GM18499 (cell line): ENCODE measurements at regions not wholly inside any gene's neighbourhood (a gene's known extent, or its start where the extent isn't known, plus 50 kb on each side); places are given as distances from the start of the nearest gene placed in this dataset.

Experiments
- ATAC-seq: cut with Tn5 transposase; IDR thresholded peaks from one replicate; pipeline ENCODE4 v1.9.1; 2021; ENCODE audit warnings: moderate number of reproducible peaks; ENCODE audit not compliant: insufficient read depth, unreplicated experiment

GRCh38 chr11:23520226-23520960 is 660.1 kb upstream of the CCDC179 start:
- ATAC-seq = no peak

GRCh38 chr11:23536907-23537306 is 676.6 kb upstream of the CCDC179 start:
- no peak for ATAC-seq

- ATAC-seq = no peak
Observed at GRCh38 chr11:23539556-23539955, 679.3 kb upstream of the CCDC179 start.

- ATAC-seq = peak; percentile 80
Observed at GRCh38 chr11:23540101-23540561, 679.9 kb upstream of the CCDC179 start.

GRCh38 chr11:23542189-23542588 is 681.9 kb upstream of the CCDC179 start:
- ATAC-seq = no peak

- no peak for ATAC-seq
Observed at GRCh38 chr11:23542816-23543215, 682.5 kb upstream of the CCDC179 start.

GRCh38 chr11:23543651-23544222 is 683.5 kb upstream of the CCDC179 start:
- no peak for ATAC-seq

GRCh38 chr11:23551706-23552105 is 691.4 kb upstream of the CCDC179 start:
- ATAC-seq = no peak

- no peak for ATAC-seq
Observed at GRCh38 chr11:23554002-23554401, 693.7 kb upstream of the CCDC179 start.

GRCh38 chr11:23555085-23555484 is 694.8 kb upstream of the CCDC179 start:
- no peak for ATAC-seq

- ATAC-seq = no peak
Observed at GRCh38 chr11:23556163-23556750, 696.0 kb upstream of the CCDC179 start.

GRCh38 chr11:23563591-23563990 is 703.3 kb upstream of the CCDC179 start:
- no peak for ATAC-seq

- no peak for ATAC-seq
Observed at GRCh38 chr11:23564370-23564769, 704.1 kb upstream of the CCDC179 start.

- ATAC-seq = no peak
Observed at GRCh38 chr11:23569134-23569533, 708.9 kb upstream of the CCDC179 start.

- ATAC-seq = no peak
Observed at GRCh38 chr11:23569547-23569946, 709.3 kb upstream of the CCDC179 start.

GRCh38 chr11:23570828-23571227 is 710.6 kb upstream of the CCDC179 start:
- ATAC-seq = no peak

GRCh38 chr11:23573429-23573828 is 713.2 kb upstream of the CCDC179 start:
- no peak for ATAC-seq

- ATAC-seq = no peak
Observed at GRCh38 chr11:23574149-23574548, 713.9 kb upstream of the CCDC179 start.

- no peak for ATAC-seq
Observed at GRCh38 chr11:23577296-23577695, 717.0 kb upstream of the CCDC179 start.

GRCh38 chr11:23585416-23586104 is 725.3 kb upstream of the CCDC179 start:
- no peak for ATAC-seq

- no peak for ATAC-seq
Observed at GRCh38 chr11:23586173-23586572, 725.9 kb upstream of the CCDC179 start.
